SIG-M5 treated with dmso at 0.1 percent for 504 hours (cell line): ENCODE measurements at regions not wholly inside any gene's neighbourhood (a gene's known extent, or its start where the extent isn't known, plus 50 kb on each side); places are given as distances from the start of the nearest gene placed in this dataset.

Experiments used
- DNase-seq: peaks from one replicate; lab custom pipeline; 2025; ENCODE audit not compliant: unreplicated experiment; lab: John Stamatoyannopoulos, UW

DNA sequence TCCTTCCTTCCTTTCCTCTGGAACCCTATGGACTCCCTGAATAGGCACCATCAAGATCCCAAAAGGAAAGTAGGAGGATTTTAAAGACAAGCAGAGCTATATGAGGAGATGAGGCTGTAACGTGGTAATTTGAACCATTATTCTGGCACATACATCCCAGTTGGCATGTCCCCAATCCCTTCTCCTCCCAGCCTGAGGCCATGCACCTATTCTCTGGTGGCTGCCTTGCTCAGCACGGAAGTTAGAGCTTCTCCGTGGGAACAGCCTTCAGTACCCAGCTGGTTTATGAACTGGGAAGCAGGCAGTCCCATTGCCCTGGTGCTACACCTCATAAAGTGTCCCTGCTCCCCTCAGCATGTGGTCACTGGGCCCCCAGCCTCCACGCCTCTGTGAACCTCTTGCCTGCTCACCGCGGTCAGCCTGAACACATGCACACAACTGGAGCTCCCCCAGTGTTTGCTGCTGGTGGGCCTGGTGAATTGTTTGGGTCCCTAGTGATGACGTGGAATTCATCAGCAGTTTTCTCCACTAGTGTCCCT, 139.9 kb upstream of the PLET1 start:
- DNase-seq = no peak

DNA sequence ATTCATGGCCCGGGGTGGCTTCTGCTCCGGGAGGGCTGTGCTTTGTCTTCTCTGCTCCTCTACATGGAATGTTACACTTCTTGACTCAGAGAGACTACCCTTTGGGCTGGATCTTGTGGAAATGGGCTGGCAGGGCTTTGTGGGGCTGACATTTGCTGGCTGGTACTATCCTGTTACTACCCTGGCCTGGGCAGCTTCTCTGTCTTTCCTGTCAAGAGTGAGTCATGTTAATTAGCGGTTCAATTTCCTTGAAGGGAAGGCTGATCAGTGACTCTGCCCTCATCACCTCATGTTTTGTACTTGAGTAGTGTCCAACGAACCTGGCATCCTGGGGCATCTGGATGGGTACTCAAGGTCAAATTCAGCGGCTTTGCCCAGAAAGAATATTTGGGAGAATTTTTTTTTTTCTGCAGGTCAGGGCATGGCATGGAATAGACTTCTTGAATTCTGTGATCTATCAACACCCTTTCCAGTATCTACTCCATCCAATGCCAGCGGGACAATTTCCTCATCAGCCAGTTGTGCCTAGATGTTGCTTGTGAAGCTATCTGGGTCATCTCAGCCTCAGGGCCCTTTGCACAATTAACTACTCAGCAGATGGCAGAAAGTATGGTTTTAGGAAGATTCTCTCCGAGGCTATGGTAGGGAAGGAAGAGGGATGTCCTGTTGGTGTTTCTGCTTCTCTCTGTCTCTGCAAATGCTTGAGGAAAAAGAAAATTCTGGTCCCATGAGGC, 140.5 kb upstream of the PLET1 start:
- DNase-seq = no peak

DNA sequence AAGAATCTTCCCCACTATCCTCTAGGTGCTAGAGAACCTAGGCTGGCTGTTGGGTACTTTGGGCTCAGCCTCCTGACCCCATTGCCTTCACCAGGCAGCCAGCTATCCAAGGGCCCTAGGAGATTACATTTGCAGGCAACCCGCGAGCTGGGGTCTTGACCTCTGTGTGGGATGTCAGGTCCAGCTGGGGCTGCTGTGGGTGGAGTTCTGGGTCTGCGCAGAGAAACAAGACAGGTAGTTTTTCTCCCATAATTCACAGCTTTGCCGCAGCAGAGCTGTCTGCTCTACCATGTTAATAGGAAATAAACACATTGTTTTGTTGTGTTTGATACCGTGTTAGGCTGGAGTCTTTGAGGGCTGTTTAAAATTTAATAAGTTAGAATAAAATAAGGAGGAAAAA, 142.8 kb upstream of the PLET1 start:
- DNase-seq = no peak

DNA sequence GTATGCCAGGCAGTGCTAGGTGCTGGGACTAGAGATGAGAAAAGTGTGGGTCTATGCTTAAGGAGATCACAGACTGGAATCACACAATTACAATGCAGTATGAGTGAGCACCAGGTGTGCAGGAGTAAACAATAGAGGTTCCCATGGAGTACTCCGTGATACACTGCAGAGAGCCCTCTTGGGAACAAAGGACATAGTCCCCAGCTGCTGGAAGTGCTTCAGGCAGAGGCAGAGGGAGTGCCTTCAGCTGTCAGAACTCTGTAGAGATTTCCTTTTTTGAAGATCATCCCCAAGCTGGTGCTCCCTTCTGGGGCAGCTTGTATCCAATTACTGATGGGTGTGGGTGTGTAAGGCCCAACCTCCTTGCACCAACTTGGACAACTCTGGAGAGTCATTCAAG, 143.5 kb upstream of the PLET1 start:
- no peak for DNase-seq

DNA sequence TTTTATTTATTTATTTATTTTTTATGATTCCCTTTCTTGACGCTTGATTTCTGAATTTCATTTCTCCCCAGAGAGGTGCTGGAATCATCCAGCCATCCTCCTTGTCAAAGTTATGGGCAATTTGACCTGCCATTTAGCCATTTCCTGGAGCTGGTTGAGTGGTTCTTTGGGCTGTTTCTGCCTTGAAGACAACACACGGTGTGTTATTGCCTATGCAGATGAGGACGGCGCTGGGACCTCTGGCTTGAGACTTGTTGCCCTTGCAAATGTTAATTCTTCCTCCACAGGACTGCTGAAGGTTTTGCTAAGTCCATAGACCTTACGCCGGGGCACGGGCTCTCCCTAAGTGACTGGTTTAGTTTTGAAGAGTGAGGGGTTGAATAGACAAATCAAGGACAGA, 147.9 kb upstream of the PLET1 start:
- no peak for DNase-seq

DNA sequence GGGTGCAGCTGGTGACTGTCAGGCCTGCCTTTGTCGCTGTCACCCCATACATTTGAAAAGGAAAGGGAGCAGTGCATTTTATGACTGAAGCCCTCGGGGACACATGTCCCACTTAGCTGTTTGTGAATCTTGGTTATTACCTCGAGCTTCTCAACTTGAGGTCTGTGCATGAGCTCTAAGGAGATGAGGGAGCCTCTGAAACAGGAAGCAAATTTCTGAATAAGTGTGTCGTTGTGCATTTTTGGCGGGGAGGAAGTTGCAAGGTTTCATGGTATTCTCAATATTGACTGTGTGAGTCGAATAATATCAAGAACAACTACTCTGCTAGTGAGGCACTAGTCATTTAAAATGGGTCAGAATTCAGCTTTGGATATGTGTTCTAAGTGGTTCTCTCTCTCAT, 149.7 kb upstream of the PLET1 start:
- peak; percentile 6 for DNase-seq

DNA sequence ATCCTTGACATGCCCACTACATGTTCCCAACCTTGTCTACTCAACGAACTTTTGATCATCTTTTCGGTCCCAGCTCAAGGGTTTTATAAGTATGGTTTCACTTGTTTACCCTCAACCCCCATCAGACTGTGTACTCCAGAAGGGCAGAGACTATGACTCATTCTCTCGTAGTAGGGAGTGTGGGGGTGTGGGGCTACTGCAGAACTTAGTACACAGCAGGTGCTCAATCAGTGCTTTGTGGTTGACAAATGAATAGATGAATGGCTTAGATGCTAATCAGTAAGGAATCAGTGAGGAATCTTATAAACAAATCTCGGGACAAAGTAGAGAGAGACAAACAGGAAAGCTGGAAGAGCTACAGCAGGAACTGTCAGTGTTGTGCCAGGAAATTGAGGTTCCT, 151.7 kb upstream of the PLET1 start:
- DNase-seq = no peak

DNA sequence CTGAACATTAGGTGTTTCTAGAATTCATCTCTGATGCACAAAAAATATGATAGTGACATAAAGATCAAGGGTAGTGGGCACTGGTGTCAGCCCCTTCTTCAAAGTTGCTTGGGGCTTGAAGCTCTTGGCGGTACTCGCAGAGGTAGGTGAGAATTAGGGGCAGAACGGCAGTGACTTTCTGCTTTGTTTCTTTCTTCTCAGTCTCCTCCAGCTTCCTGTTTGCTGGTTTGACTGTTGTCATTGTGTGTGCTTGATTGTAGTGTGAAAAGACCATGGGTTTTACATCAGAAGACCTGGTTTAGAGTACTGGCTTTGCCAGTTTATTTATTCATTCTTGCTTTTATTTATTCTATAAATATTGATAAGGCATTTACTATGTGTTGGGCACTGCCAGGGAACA, 156.7 kb upstream of the PLET1 start:
- no peak for DNase-seq

DNA sequence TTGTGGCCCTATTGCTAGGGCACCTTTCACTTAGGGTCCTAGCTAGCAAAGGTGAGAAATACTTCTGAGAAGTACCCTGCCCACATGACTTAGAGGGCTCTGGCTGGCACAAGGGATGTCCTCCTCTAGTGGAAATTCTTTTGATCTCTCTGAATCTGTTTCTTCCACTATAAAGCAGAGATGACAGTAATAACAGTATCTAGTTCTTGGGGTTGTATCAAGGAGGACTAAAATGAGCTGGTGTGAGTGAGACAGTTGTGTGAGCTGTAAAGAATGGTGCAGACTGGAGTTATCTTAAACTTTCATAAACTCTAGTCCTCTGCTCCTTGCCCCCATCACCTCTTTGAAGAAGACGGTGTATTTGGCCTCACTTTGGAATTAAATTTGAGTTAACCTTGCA, 157.8 kb upstream of the PLET1 start:
- no peak for DNase-seq

DNA sequence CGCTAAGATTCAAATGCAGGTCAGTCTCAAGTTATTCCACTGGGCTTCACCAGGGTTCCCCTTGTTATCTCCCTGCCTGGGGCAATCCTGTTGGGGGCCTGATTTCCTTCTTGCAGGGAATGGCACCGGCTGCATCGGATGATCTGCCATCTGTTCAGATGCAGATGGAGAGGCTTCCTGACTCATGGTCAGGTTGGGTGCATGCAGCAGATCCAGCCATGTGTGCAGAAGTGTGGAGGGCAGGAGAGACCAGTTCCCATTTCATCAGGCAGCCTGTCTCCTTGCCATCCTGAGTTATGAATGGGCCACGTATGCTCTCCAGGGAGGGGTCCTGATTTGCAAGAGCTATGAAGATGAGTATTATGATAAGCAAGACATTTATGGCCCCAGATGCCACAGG, 161.2 kb upstream of the PLET1 start:
- DNase-seq = no peak

DNA sequence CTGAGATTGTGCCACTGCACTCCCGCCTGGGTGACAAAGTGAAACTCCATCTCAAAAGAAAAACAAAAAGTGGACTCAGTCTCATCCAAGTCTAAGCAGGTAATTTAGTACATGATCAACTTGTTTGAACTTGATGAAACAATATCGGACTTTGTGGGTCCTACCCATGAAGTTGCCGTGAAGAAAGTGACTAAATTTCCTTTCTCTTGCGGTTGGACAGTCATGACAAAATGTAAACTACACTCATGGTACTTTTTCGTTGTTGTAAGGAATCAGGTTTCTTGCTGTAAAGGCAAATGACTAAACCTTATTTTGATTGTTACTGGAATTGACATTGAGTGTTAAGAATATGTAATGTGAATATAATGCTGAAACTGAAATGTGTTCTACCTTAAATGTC, 164.5 kb upstream of the PLET1 start:
- no peak for DNase-seq

DNA sequence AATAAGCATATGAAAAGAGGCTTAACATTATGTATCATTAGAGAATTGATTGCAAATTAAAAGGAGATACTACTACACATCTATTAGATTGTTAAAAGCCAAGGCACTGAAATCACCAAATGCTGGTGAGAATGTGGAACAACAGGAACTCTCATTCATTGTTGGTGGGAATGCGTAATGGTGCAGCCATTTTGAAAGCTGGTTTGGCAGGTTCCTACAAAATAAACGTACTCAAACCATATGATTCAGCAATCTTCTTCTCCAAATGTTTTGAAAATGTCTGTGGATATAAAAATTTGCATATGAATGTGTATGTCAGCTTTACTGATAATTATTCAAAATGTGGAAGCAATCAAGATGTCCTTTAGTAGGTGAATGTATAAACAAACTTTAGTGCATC, 176.4 kb upstream of the PLET1 start:
- DNase-seq = no peak

DNA sequence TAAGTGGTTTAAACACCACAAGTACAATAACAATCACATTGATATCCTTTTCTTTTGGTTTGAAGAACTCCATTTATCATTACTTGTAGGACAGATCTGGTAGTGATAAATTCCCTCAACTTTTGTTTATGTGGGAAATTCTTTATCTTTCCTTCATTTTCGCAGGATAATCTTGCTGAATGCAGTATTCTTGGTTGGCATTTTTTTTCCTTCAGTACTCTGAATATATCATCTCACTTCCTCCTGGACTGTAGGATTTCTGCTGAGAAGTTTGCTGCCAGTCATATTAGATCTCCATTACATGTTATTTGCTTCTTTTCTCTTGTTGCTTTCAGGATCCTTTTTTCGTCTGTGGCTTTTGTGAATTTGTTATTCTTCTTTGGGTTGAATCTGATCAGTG, 179.0 kb upstream of the PLET1 start:
- no peak for DNase-seq

DNA sequence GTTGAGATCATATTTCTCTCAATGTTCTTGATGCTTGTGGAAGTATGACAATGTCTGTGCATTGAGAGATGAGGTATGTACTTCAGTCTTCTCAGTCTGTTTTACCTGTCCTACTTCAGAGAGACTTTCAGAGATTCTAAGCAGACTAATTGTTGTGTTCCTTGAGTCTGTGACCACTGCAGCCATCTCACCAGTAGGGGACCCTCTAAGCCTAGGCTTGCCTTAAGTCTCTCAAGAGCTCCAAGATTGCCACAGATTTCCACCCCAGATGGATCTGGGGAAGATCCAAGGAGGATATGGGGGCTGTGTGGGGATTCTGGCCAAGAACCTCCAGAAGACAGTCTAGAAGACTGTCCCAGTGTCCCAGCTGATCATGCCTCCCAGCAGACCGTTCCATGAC, 179.9 kb upstream of the PLET1 start:
- no peak for DNase-seq

DNA sequence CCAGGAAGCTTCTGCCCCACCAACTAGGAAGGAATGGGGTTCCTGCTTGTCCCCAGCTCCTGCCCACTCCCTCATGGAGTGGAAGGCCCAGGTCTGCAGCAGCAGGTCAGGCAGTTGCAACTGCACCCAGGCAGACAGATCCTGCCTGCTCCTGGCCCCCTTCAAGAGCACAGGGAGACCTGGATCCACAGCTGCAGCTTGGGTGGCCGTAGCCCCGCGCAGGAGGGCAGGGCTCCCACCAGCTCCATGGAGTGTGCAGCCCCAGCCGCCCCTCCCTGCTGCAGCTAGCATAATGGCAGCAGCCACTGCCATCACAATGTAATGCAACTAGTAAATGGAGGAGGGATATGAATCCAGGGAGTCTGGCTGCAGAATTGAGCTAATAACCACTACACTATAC, 187.5 kb upstream of the PLET1 start:
- DNase-seq = no peak

DNA sequence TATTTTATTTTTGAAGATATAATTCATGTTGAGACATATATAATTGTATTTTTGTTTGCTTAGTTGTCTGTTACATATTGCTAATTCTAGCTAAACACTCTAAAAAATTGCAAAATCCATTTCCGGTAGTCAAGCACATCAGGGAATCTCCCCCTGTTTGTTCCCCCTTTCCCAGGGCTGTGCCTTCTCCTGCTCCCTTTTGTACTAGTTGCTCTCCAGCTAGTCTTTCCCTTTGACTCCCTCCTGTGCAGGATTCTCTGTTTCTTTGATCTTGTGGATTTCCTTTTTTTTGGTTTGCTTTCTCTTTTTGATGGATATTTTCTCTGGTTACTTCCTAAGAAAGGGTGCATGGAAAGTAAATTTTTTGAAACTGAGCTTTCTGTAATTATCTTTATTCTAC, 188.1 kb upstream of the PLET1 start:
- DNase-seq = no peak

DNA sequence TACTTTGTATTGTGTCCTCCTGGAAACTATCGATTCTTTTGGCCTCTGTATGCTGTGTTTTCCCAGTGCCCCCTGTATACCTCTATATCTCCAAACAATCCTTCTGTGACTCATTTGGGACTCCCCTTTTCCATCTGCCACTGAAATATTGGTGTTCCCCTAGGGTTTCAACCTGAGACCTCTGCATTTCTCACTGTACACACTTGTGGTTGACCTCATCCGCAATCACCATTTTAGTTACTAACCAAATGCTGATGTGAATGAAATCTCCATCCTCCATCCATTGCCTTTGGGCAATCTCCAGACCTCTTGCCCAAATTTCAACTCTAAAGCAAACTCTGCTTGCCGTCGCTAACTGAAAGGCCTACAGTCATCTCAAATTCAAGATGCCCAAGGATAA, 190.6 kb upstream of the PLET1 start:
- DNase-seq = no peak

DNA sequence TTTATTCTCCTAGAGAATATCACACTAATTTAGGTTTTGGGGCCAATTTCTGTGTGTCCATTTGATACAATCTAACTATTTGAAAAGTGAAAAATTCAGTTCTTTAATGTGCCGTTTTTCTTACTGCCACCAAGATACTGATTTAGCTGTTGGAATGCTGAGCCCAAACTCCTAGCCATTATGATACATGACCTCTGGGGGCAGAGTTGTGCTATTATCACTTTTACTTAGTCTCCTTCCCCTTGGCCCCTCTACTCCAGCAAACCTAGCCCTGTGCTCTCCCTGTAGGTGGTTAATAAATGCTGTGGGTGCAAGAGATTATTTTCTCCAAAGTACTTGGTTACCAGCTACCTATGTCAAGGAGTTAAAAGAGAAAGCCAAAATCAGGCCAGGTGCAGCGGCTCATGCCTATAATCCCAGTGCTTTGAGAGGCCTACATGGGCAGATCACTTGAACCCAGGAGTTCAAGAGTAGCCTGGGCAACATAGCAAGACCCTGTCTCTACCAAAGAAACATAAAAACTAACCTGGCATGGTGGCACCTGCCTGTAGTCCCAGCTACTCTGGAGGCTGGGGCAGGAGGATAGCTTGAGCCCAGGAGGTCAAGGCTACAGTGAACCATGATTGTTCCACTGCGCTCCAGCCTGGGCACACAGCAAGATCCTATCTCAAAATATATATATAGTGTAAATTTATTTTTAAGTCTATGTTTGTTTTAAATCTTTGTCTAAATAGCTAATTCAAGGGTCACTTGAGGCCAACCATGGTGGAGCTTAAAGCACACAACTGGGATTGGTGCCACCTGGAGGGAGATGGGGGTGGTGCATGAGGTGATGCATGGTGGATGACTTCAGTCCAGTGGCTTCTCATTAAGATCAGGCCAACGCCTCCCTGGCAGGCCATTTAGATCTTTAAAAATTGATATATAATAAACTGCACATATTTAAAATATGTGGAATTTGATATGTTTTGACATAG, 193.2 kb upstream of the PLET1 start:
- DNase-seq = no peak

DNA sequence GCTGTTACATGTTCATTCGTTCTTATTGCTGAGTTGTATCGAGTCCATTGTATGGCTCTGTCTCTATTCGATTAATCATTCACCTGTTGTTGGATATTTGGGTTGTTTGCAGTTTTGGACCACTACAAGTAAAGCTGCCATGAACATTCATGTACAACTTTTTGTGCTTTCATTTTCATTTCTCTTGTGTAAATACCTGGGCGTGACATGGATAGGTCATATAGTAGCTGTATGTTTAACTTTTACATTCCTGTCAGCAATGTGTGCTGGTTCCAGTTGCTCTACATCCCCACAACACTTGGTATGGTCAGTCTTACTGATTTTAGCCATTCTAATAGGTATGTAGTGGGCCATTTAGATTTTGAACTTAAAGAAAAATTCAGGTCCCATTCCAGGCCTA, 194.2 kb upstream of the PLET1 start:
- no peak for DNase-seq

DNA sequence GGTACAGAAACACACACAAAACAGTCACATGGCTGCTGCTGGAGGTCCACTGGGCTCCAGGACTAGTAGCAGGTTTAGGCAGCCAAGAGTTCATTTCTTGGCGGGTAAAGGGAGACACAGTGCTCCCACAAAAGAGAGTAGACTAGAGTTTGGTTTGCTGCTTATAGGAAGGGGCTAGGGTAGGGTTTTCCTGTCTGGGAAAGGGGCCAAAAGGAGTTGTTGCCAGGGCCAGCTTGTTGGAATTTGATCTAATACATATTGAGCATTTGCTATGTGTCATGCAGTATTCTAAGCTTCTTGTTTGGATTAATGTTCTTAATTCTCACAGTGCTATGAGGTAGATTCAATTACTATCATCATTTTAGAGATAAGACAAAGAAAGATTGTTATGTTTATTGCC, 195.1 kb upstream of the PLET1 start:
- no peak for DNase-seq

DNA sequence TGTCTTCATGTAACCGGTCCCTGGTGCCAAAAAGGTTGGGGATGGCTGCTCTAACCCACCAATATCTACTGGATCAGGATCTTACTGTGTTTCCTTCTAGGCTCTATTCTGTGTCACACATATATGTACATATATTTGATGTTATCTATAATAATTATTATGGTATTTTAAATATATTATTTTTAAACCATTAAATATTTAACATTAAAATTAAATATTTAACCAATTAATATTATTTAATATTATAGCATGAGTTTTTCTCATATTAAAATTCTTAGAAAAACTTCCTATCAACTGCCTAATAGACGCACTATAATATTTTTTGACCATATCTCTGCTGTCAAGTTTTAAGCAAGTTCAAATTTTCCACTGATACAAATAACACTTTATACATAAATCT, 196.9 kb upstream of the PLET1 start:
- DNase-seq = no peak

DNA sequence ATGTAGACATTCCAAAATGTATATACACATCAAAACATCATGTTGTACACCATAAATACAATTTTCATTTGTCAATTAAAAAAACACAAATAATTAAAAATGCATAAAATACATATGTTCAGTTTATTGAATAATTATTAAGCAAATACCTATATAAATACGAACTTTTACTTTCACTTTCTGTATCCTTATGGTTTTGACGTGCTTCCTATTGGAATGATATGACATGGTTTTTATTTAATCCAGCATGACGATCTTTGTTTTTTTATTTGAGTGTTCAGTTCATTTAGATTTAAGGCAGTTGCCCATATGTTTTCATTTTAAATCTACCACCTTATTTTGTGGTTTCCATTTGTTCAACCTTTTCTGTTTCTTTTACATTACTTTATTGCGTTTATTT, 198.3 kb upstream of the PLET1 start:
- DNase-seq = no peak
